ENCODE measurements at regions not wholly inside any gene's neighbourhood (a gene's known extent, or its start where the extent isn't known, plus 50 kb on each side); places are given as distances from the start of the nearest gene placed in this dataset.
A peak's percentile ranks its signal among the peaks of the same experiment; 100 is the strongest.

- TF ChIP-seq CTCF (conservative IDR thresholded peaks at IDR 0.05; ENCODE audit: low read depth, low read length) = no peak
- H3K4me3 ChIP-seq (ENCODE audit: low read depth, low read length) = no peak overlapping the region
- DNase-seq (ENCODE audit: low read depth) = no peak
Measured at GRCh38 chr5:94027145-94027544, 285.7 kb upstream of the POU5F2 start.

- peak; percentile 31 for TF ChIP-seq CTCF (conservative IDR thresholded peaks at IDR 0.05; ENCODE audit: low read depth, low read length)
Measured at GRCh38 chr5:94025788-94026473, 284.5 kb upstream of the POU5F2 start.

GRCh38 chr5:94024620-94025019 lies 283.2 kb upstream of the POU5F2 start:
- no peak overlapping the region for H3K4me3 ChIP-seq (ENCODE audit: low read depth, low read length)
- no peak for DNase-seq (ENCODE audit: low read depth)
- no peak for TF ChIP-seq CTCF (conservative IDR thresholded peaks at IDR 0.05; ENCODE audit: low read depth, low read length)

More at GRCh38 chr5:94025788-94026473, 284.5 kb upstream of the POU5F2 start:
- DNase-seq (ENCODE audit: low read depth) = no peak
- H3K4me3 ChIP-seq (ENCODE audit: low read depth, low read length) = no peak overlapping the region

- no peak overlapping the region for H3K4me3 ChIP-seq (ENCODE audit: low read depth, low read length)
- no peak for DNase-seq (ENCODE audit: low read depth)
- no peak for TF ChIP-seq CTCF (conservative IDR thresholded peaks at IDR 0.05; ENCODE audit: low read depth, low read length)
Measured at GRCh38 chr5:94024101-94024500, 282.7 kb upstream of the POU5F2 start.

GRCh38 chr5:94021246-94021645 lies 279.8 kb upstream of the POU5F2 start:
- TF ChIP-seq CTCF (conservative IDR thresholded peaks at IDR 0.05; ENCODE audit: low read depth, low read length) = no peak
- peak; percentile 86 for DNase-seq (ENCODE audit: low read depth)
- no peak overlapping the region for H3K4me3 ChIP-seq (ENCODE audit: low read depth, low read length)

GRCh38 chr5:94017579-94017978 lies 276.2 kb upstream of the POU5F2 start:
- no peak for DNase-seq (ENCODE audit: low read depth)
- no peak overlapping the region for H3K4me3 ChIP-seq (ENCODE audit: low read depth, low read length)
- TF ChIP-seq CTCF (conservative IDR thresholded peaks at IDR 0.05; ENCODE audit: low read depth, low read length) = no peak

- DNase-seq (ENCODE audit: low read depth) = no peak
- no peak for TF ChIP-seq CTCF (conservative IDR thresholded peaks at IDR 0.05; ENCODE audit: low read depth, low read length)
- H3K4me3 ChIP-seq (ENCODE audit: low read depth, low read length) = no peak overlapping the region
Measured at GRCh38 chr5:94010814-94011213, 269.4 kb upstream of the POU5F2 start.

All from epithelial cell of proximal tubule (primary cell).